ENCODE measurements at regions not wholly inside any gene's neighbourhood (a gene's known extent, or its start where the extent isn't known, plus 50 kb on each side); places are given as distances from the start of the nearest gene placed in this dataset.

DNA sequence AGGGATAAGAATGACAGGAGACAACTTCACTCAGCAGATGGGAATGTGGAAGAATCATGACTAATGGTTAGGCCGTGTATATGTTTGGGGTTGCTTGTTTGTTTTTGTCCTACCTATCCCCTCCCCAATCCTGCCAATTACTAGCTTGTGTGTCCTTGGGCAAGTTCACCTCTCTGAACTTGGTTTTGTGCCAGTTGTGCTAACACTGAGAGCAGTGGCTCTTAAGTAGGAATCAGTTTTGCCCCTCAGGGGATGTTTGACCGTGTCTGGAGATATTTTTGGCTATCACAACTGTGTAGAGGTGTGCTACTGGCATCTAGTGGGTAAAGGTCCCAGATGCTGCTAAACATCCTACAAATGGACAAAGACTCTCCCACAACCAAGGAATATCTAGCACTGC lies 287.0 kb downstream of the DMRT2 start:
- DNase-seq: no peak

DNA sequence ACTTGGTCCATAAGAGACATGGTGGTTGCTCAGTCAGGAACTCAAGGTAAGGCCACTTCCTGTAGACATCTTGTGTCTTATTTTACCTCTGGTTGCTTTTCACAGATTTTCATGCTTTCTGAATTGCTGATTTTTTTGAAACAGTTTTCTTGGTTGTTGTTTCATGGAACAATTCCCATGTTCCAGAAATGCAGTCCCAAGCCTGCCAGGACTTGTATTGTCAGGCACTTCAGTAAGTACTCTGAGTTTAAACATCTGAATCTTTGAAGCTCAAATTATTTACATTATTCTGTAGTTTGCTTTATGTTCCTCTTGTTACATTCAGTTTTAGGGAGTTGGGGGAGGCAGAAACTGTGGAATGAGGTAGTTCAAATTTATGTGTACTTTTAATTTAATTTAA lies 290.2 kb downstream of the DMRT2 start:
- DNase-seq: no peak

DNA sequence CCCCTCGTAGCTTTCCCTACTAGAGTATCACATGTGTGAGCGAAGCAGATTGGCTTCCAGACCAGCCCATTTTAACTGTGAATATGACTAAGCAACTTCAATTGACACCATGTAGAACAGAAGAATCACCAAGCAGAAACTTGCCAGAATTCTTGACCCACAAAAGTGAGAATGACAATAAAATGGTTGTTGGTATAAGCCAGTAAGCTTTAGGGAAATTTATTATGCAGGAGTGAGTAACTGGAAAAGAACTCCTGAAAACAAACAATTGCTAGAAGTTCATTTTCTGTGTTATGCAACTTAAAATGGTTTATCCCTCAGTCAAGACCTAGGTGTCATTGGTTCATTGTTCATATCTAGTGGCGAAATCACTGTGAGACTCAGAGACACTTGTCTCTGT lies 303.1 kb downstream of the DMRT2 start:
- DNase-seq: no peak

DNA sequence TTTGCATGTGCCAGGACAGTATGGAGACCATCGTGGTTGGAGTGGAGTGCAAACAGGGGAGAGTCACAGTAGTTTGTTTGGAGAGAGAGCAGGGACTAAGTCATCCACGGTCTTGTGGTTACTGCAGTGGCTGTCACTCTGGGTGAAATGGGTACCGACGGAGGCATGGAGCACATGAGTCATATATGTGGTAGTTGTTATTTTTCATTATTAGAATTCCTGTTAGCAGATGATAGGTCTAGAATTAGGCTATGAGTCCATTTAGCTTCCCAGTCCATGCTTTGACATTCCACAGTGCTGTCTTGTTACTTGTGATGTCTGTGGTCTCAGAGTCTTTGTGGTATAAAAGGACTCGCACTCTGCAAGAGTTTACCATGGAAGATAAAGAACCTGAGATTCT lies 303.9 kb downstream of the DMRT2 start:
- no peak for DNase-seq

DNA sequence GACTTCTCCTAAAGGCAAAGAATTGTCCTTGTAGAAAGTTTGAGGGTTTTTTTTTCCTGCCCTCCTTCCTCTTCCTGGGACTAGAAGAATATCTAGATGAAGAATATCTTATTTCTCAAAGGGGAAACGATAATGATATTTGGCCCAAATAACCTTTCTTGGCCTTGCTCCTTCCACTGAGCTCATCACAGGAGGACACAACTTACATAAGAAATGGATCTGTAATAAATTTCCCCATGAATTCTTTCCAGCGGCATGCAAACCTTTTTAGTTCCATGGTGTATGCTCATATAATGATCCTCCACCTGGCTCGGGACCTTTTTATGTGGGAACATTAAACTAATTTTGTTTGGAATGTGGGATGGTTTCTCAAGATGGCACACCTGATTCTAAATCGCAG lies 304.4 kb downstream of the DMRT2 start:
- DNase-seq: no peak

DNA sequence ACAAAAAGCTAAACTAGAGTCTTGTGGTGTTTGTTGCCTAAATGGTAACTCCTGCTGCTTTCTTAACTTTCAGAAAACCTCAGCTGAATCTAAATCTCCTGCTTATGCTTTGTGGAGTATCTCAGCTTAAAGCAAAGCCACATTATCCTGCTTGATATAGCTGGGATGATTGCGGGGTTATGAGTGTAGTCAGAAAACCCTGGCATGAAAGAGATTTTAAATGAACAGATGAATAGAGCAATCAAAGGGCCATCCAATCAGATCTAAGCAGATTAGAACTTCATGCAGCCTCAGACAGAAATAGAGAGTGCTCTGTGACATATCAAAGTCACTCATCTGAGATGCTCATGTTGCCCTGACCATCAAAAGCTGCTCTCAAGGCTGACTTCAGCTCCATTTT lies 305.5 kb downstream of the DMRT2 start:
- no peak for DNase-seq

DNA sequence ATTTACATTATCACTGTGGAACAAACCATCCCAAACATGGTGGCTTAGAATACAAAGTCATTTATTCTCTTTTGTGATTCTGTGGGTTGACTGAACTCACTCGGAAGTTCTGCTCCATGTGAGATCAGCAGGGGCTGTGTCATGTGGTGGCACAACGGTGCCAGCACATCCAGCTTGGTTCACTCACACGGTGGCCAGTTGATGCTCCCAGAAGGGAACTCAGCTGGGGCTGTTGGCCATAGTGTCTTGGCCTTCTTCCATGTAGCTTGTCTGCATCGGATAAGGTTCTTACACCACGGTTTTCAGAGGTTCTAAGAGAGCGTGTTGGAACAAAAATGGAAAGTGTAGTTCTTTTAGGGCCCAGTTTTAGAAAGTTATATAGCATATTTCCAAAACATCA lies 312.7 kb downstream of the DMRT2 start:
- DNase-seq: no peak

DNA sequence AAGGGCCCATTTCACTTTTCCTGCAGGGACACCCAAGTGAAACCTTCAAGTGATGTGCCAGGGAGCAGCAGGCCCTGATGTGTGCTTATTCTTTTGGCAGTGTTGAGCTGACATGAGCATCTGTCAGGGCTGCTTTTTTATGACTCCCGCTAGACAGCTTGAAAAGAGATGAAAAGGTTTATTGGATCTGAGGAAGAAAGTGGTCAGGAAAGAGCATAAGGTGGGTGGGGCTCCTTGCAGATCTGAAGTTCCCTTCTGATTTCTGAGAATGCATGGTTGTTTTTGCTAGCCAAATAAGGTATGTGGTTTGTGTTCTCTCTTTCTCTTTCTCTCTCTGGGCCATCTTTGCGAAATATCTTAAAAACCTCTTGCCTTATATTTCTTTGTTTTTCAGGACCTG lies 316.1 kb downstream of the DMRT2 start:
- no peak for DNase-seq

DNA sequence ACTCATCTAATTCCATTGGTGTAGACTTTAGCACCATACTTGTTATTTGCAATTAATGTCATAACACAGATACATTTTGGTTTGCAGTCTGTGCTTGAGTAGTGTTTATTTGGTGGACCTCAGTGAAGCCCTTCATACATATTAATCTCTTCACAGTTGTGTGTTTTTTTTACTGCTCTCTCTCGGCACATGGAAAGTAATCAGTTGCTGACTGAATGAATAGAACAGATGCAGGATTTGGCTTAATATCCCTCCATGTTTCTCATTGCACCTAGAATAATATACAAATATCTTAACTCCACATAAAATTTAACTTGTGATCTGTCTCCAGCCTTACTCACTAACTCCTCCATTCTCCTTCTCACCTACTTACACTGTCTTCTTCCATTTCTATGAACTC lies 319.1 kb downstream of the DMRT2 start:
- DNase-seq: no peak

DNA sequence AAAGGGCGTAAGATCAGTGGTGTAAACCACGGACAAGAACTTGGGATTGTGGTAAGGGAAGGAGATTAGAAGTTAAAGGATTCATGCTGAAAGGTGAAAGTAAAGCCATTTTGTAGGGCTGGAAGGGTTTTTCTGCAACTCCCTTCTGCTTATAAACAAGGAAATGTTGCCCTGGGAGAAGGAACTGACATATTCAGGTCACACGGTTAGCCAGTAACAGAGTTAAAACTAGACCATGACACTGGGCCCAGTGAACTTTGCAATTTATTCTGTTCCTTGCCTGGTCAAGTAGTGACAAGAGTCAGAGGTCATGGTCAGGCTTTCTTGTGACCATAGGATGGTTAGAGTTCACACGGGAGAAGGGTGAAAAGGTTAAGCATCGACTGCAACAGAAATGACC lies 323.3 kb downstream of the DMRT2 start:
- DNase-seq: no peak

DNA sequence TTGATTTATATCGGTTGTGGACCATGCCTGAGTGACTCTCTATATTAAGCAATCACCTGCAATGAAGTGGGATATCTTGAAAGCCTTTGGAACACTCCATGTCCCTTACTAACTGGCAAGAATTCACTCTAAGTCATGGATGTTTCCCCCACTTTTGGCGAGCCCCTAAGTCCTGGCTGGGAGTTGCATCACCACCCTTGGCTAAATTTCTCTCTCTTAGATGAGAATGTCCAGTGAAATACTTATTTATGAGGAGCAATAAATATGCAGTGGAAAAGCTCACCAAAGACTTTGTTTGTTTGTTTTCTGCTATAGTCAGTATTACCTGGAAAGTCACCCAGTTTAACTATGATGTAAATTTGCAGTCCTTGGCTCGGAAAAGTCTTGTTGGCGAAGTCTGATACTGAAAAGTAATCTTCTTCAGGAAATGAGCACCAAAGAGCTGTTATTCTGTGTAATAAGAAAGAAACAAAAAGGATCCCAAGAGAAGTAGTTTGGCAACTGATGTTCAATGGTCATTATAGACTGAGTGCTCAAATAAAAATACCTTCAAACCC lies 333.8 kb downstream of the DMRT2 start:
- no peak for DNase-seq

DNA sequence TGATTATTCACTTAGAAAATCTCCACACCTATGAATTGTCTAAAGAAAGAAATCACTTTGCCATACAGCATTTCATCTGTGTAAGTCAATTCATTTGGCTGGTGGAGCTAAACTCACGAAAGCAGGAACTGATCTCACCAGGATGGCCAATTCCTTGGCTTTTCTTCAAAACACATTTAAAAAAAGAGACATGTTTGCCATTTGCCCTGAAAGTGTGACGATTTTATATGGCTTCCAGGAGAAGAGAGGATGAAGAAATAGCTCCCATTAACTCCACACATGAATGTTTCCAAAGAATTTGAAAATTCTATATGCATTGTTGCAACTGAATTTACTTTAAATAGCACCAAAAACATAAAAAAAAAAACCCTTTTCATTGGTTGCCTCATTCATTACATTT lies 334.7 kb downstream of the DMRT2 start:
- DNase-seq: no peak

DNA sequence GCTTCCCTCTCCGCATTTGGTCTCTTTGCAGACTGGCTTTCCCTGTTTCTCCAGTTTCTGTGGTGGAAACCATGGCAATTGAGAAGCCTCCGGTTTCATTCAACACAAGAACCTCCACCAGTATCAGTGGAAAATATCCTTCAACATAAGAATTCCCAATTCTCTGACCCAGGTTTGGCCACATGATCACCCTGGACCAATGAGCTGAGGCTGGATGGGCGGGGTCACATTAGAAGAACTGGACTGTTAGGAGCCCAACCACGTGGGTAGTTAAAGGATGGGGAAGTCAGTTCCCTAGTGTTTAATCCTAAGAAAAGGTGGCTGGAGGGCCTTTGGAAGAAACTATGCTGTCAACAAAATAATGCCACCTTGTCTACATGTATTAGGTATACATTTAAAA lies 336.3 kb downstream of the DMRT2 start:
- DNase-seq: no peak

DNA sequence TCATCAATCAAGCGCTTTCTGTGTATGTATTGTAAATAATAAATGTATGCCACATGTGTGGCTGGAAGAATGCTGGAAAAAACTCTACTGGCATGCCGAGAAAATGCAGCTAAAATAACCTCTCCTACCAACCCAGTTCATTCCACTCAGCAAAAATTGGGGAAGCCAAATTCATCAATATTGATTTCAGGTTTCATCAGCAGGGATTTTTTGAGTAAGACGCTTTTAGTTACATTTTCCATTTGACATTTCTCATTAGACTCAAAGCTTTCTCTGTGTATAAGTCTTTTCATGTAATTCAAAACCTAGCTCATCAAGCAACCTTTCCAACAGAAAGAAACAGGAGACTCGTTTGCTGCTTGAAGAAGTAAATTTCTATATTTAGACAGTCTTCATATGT lies 338.1 kb downstream of the DMRT2 start:
- no peak for DNase-seq

DNA sequence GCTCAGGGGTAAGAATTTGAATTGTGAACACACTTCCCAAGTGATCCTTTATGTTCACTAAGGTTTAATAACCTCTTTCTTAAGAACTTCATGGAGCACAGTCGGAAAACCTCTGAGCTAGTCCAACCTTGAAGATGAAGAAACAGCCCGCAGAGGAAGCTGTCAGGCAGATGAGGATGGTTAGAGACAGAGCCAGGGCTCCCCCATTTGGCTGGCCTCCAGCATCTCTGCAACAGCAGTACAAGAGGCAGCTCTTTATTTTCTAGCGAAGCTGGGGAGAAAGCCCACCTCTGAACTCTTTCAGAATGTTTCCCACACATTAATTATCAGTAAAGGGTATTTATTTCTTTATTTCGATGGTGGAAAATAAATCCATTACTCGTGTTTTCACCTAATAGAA lies 350.8 kb downstream of the DMRT2 start:
- DNase-seq: no peak

DNA sequence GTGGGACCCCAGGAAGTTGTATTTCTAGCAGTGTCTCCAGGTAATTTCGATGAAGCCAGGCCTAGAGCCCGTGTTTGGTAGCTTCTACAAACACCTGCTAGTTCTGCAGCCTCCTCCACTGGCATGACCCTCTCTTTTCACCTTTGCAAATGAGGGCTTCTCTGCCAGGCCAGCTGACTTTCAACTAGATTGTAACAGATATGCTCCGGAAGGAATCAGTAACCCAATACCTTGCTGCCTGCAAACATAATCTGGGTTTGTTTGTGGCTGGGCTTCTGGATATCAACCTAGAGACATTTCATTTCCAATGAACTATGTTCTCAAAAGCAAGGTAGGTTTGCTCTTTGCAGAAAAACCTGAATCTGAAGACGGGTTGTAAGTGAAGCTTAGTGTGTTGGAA lies 354.8 kb downstream of the DMRT2 start:
- no peak for DNase-seq

DNA sequence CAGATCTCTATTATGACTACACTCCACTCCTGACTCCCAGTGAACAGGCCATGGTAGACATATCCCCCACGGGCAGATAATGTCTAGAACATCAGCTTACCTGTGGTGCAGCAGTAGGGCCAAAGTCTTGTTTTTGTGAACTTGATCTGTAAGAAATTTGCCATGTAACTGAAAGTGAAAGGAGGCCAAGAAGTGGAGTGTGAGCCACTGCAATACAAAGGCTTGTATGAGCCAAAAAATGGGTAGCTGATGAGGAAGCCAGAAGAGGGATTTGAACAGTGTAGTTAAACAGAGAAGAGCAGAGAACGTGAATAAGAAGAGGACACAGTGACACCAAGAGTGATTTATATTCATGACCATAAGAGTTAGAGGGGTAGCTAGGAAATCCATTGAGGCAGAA lies 361.7 kb downstream of the DMRT2 start:
- DNase-seq: no peak

DNA sequence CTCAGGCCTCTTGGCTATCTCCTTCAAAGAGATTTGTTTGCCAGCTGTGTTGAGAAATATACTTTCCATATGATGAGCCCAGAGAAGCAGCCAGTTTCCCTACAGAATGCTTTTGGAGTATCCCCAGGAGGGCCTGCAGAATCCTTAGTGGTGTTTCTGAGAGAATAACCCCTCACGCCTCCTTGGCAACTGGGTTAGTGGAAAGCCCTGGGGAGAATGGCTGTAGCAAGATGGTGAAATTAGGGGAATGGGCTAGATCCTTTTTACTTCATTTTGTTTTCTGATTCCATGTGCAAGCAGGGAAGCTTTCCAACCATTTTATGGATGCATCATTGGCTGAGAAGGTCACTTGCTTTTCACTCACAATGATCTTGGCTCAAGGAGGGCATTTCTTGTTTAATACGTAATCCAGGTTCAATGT lies 364.6 kb downstream of the DMRT2 start:
- no peak for DNase-seq

DNA sequence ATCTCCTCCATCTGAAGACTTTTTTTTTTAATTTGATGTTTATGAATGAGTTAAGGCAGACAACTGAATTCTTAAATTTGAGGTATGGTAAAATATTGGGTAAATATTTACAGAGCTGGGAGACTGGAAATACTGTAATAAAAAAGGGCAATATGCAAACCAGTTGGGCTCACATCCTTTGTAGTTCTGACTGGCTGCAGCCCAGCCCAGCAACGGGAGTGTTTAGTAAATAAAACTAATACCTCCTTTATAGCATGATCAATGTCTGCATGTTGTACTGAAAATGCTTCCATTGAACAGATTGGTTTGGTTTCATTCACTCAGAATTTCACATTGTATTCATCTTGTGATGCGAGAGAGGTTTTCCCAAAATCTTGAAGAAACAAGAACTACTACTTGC lies 365.0 kb downstream of the DMRT2 start:
- DNase-seq: no peak

DNA sequence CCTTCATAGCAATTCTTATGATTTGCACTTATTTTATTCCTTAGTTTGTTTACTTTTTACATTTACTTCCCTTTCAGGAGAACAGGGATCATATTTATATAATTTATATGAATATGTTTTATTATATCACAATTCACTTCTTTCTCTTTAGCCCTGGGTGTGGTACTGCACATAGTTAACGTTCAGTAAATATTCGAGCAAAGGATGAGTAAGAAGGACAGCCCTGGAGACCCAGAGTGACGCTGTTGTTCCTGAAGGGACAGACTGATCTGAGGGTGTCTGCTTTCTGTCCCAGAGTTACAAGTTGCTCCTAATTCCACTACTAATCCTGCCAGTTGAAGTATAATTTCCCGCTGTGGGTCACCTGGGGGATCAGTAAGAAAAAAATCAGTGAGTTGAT lies 366.1 kb downstream of the DMRT2 start:
- DNase-seq: no peak

DNA sequence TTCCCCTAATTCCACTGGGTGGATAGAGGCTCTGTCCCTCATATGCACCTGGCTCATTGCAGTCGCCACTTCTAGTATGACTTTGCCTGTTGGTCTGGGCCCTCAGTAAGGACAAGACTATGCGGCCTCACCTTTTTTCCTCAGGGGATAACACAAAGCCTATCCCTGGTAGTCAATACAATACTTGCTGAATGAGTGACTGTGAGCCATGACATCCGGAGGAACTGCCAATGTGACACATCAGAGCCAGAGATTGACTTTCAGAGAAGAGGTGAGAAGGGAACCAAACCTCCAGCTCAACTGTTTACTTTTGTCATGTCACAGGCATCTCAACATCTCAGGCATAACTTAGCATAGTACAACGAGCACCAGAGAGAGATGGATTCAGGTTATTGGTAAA lies 371.3 kb downstream of the DMRT2 start:
- no peak for DNase-seq

DNA sequence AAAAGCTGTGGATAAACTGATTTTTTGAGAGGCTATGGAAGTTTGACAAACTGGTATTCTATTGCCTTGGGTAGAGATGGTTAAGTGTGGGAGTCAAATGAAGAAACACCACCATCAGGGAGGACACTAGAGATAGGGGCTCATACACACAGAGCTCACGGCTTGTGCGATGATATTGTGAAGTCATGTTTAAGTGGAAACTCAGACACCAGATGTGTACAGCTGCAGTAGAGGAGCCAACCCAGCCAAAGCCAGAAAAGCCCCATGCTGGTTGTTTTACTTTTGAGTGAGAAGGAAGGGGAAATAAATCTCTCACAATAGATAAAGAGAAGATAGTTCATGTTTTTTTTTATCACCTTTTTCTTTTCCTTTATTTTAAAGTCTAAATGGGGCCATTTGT lies 377.7 kb downstream of the DMRT2 start:
- DNase-seq: no peak

DNA sequence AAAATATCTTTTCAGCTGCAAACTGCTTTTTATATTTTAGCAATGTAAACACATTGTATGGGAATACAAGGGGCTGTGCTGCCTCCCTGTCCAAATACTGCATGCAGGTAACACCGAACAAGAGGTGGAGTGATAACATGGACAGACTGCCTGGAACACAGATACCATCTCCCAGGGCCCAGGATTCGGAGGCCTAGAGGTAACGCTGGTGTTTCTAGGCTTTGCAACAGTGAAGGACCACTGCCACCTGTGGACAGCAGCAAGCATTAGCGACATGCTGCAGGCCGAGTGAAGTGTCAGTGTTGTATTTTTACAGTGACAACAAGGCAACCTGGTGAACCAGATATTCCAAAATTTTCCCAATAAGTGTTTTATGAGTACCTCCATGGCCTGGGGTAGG lies 379.1 kb downstream of the DMRT2 start:
- DNase-seq: no peak

DNA sequence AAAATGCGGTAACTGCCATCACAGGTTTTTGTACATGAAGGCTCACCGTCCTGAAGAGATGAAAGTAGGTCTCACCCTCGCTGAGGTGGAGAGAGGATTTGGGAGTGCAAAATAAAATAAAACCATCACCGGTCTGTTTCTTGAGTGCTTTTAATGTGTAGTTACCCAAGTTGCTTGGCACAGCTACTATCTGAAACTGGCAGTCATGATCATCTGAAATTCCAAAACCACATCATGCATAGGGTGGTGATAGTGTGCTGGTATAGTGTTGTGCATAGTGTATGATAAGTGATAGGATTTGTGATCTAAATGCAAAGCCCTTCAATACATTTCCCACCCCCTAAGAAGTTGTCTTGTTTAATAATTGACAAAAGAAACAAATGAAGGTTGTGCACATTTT lies 381.3 kb downstream of the DMRT2 start:
- DNase-seq: no peak

DNA sequence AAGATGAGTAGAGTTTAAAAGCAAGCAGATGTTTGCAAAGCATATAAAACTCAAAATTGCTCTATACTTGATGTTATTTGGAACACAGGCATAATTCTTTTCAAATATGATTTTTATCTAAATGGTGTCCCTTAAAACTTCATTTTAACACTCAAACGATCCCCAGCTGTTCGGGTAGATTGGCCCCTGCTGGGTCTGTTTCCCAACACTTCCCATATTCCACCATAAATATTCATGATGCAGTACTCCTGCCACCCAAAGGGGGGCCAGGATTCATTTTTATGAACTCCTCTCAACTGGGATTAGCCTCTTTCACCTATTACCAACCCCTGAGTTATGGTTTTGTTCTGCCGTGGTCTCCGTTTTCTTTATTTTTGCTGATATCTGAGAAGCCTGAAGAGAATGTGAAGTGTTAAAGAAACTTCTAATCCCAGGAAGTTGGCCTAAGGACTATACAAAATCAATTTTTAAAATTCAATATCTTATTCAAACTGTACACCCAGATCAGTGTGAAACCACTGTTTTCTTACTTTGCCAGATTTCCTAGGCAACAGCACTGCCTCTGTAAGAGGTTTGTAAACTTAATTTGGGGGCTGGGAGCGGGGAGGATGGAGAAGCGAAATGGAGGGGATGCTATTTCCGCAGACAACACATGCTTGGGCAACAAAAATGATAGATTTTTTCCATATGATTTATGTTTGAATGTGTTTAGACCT lies 384.1 kb downstream of the DMRT2 start:
- no peak for DNase-seq
